SK-N-SH (cell line): ENCODE measurements at regions not wholly inside any gene's neighbourhood (a gene's known extent, or its start where the extent isn't known, plus 50 kb on each side); places are given as distances from the start of the nearest gene placed in this dataset.
"Not testable (repeated sequence)": the region's sequence is repeated elsewhere in the genome, so short reads cannot be mapped to it uniquely, and the experiment has no call there.

ENCODE experiments used
- CTCF ChIA-PET: fragments of 300-600, 350-600 bp; formaldehyde crosslinking; extraction: SDS; loops from one replicate; lab custom pipeline; 2021; lab: Yijun Ruan, JAX
- POLR2A ChIA-PET: fragments of 350-600 bp; sonication (Branson Sonifier 250); formaldehyde crosslinking; extraction: SDS; loops from one replicate; lab custom pipeline; 2020; ENCODE audit warnings: antibody characterized with exemption, inconsistent platforms; lab: Yijun Ruan, JAX
- DNase-seq: peaks from one replicate; pipeline ENCODE4 v3.0.0; 2012
- H2AFZ ChIP-seq: fragments of 200-600 bp; sonication (generic); 2 replicates; pipeline ENCODE4 v1.8.1; 2016; ENCODE audit warnings: antibody characterized with exemption, mild to moderate bottlenecking, low read depth
- H3F3A ChIP-seq: fragments of 200-600 bp; sonication (generic); replicated peaks from 2 replicates; pipeline ENCODE3; 2016; ENCODE audit warnings: antibody characterized with exemption, mild to moderate bottlenecking; ENCODE audit not compliant: insufficient read depth
- H3K27ac ChIP-seq, 2 experiments: fragments of 200-500 bp in 1 of 2; fragments of 200-600 bp in 1 of 2; sonication (Bioruptor generic) in 1 of 2; sonication (generic), shearing (Covaris generic) in 1 of 2; 2 replicates each; pipeline versions ENCODE4 v1.5.1 to v1.6.1; 2014 to 2016; ENCODE audit warnings: low read depth in 2 of 2, inconsistent platforms in 1 of 2, low read length in 1 of 2, mild to moderate bottlenecking in 1 of 2, mixed read lengths in 1 of 2
- H3K27me3 ChIP-seq: fragments of 200-600 bp; sonication (generic), shearing (Covaris generic); 2 replicates; pipeline ENCODE4 v1.6.1; 2016; ENCODE audit warnings: mixed run types; ENCODE audit not compliant: insufficient read depth
- H3K36me3 ChIP-seq, 2 experiments: fragments of 200-500 bp in 1 of 2; fragments of 200-600 bp in 1 of 2; sonication (Bioruptor generic) in 1 of 2; sonication (generic) in 1 of 2; replicated peaks in 1 of 2; 2 replicates each; pipeline versions ENCODE3 to v1.5.1; 2014 to 2016; ENCODE audit warnings: low read length in 1 of 2, mild to moderate bottlenecking in 1 of 2; ENCODE audit not compliant: insufficient read depth in 2 of 2, control insufficient read depth in 1 of 2
- H3K4me1 ChIP-seq, 2 experiments: fragments of 200-500 bp in 1 of 2; fragments of 200-600 bp in 1 of 2; sonication (Bioruptor generic) in 1 of 2; sonication (generic), shearing (Covaris generic) in 1 of 2; 2 replicates each; pipeline versions ENCODE4 v1.5.1 to v1.6.1; 2014 to 2016; ENCODE audit warnings: low read depth in 1 of 2, low read length in 1 of 2, mixed run types in 1 of 2; ENCODE audit not compliant: insufficient read depth in 2 of 2, control insufficient read depth in 1 of 2
- H3K4me2 ChIP-seq: fragments of 200-600 bp; sonication (generic), shearing (Covaris generic); 2 replicates; pipeline ENCODE4 v1.6.1; 2017; ENCODE audit warnings: mixed run types
- H3K4me3 ChIP-seq, 2 experiments: fragments of 200-500 bp in 1 of 2; fragments of 200-600 bp in 1 of 2; sonication (Bioruptor generic) in 1 of 2; sonication (generic), shearing (Covaris generic) in 1 of 2; 2 replicates each; pipeline versions ENCODE4 v1.5.1 to v1.8.1; 2014 to 2016; ENCODE audit warnings: low read depth in 2 of 2, inconsistent platforms in 1 of 2, low read length in 1 of 2, mild to moderate bottlenecking in 1 of 2, mixed read lengths in 1 of 2, moderate library complexity in 1 of 2
- H3K79me2 ChIP-seq: fragments of 200-600 bp; sonication (generic); 2 replicates; pipeline ENCODE4 v1.8.1; 2017; ENCODE audit warnings: mild to moderate bottlenecking; ENCODE audit not compliant: insufficient read depth
- H3K9ac ChIP-seq: fragments of 200-600 bp; sonication (generic); 2 replicates; pipeline ENCODE4 v1.6.1; 2017; ENCODE audit warnings: mixed run types
- H3K9me2 ChIP-seq: fragments of 200-600 bp; sonication (generic); 2 replicates; pipeline ENCODE4 v1.6.1; 2017; ENCODE audit warnings: mixed run types
- H3K9me3 ChIP-seq: fragments of 200-600 bp; sonication (generic); 2 replicates; pipeline ENCODE4 v1.6.1; 2017; ENCODE audit warnings: mixed run types, mild to moderate bottlenecking, moderate library complexity
- H4K20me1 ChIP-seq: fragments of 200-600 bp; sonication (generic); 2 replicates; pipeline ENCODE4 v1.6.1; 2017; ENCODE audit warnings: mild to moderate bottlenecking, mixed run types; ENCODE audit not compliant: insufficient read depth
- ELF1 ChIP-seq: IDR thresholded peaks from 2 replicates; pipeline ENCODE4 v1.4.0; 2012
- EZH2phosphoT487 ChIP-seq: fragments of 200-600 bp; sonication (generic); IDR thresholded peaks from 2 replicates; pipeline ENCODE4 v1.6.1; 2017; ENCODE audit warnings: low read depth, mixed run types, mild to moderate bottlenecking, antibody characterized with exemption, moderate library complexity, borderline replicate concordance
- FOSL2 ChIP-seq: IDR thresholded peaks from 2 replicates; pipeline ENCODE4 v1.4.0; 2012; ENCODE audit warnings: low read depth, mild to moderate bottlenecking, moderate library complexity, borderline replicate concordance
- FOXJ3 ChIP-seq: sonication (generic); formaldehyde crosslinking; IDR thresholded peaks from 2 replicates; pipeline ENCODE4 v1.5.1; 2020; ENCODE audit warnings: mild to moderate bottlenecking, missing genetic modification reagents
- FOXM1 ChIP-seq: IDR thresholded peaks from 2 replicates; pipeline ENCODE4 v1.4.0; 2012; ENCODE audit warnings: low read depth, mild to moderate bottlenecking
- GABPA ChIP-seq: IDR thresholded peaks from 2 replicates; pipeline ENCODE4 v1.4.0; 2012; ENCODE audit warnings: low read depth, mild to moderate bottlenecking
- GATA2 ChIP-seq: sonication (generic); formaldehyde crosslinking; IDR thresholded peaks from 2 replicates; pipeline ENCODE4 v1.5.0; 2020; ENCODE audit warnings: mild to moderate bottlenecking, missing genetic modification reagents
- JUND ChIP-seq: IDR thresholded peaks from 2 replicates; pipeline ENCODE4 v1.4.0; 2012
- MXI1 ChIP-seq: IDR thresholded peaks from 2 replicates; pipeline ENCODE4 v1.6.1; 2012; ENCODE audit warnings: mild to moderate bottlenecking, low read depth, low read length, improper control_type of control experiment
- NRF1 ChIP-seq: IDR thresholded peaks from 2 replicates; pipeline ENCODE4 v1.6.1; 2012; ENCODE audit warnings: low read depth, mild to moderate bottlenecking, low read length
- POLR2AphosphoS5 ChIP-seq: IDR thresholded peaks from 2 replicates; pipeline ENCODE4 v1.6.1; 2012; ENCODE audit warnings: low read depth, low read length
- RAD21 ChIP-seq: IDR thresholded peaks from 2 replicates; pipeline ENCODE4 v1.6.1; 2012; ENCODE audit warnings: mild to moderate bottlenecking, low read length
- RCOR1 ChIP-seq: fragments of 150-350 bp; IDR thresholded peaks from 2 replicates; pipeline ENCODE4 v1.6.1; 2017; ENCODE audit warnings: antibody characterized with exemption, low read length
- RXRA ChIP-seq: IDR thresholded peaks from 2 replicates; pipeline ENCODE4 v1.4.0; 2012; ENCODE audit warnings: low read depth, mild to moderate bottlenecking, borderline replicate concordance
- SIN3A ChIP-seq: IDR thresholded peaks from 2 replicates; pipeline ENCODE4 v1.6.1; 2012; ENCODE audit warnings: low read depth, mild to moderate bottlenecking, low read length, moderate library complexity, borderline replicate concordance
- TCF12 ChIP-seq: IDR thresholded peaks from 2 replicates; pipeline ENCODE4 v1.4.0; 2012
- USF1 ChIP-seq: IDR thresholded peaks from 2 replicates; pipeline ENCODE4 v1.4.0; 2012; ENCODE audit warnings: low read depth, borderline replicate concordance
- YY1 ChIP-seq: IDR thresholded peaks from 2 replicates; pipeline ENCODE4 v1.4.0; 2012; ENCODE audit warnings: low read depth, mild to moderate bottlenecking
- WGBS: methylation state at CpG from one replicate; pipeline ENCODE4 v1.1.6; 2017; ENCODE audit warnings: low lambda C conversion rate; 5-methylcytosine and 5-hydroxymethylcytosine counted together
- TF ChIP-seq, protein P1 (sequence below): fragments of 150-350 bp; IDR thresholded peaks from 2 replicates; pipeline ENCODE4 v1.6.1; 2017; ENCODE audit warnings: antibody characterized with exemption, low read length, low read depth, borderline replicate concordance
- TF ChIP-seq, protein P2 (sequence below): IDR thresholded peaks from 2 replicates; pipeline ENCODE4; 2012

DNA sequence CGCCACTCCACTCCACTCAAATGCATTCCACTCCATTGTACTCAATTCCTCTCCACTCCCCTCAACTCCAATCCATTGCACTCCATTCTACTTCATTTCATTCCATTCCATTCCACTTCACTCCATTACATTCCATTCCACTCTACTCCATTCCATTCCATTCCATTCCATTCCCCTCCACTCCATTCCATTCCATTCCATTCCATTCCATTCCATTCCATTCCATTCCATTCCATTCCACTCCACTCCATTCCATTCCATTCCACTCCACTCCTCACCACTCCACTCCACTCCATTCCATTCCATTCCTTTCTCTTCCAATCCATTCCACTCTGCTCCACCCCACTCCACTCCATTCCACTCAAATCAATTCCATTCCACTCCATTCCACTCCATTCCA, 1459.9 kb downstream of the TSPY10 start:
- Histone ChIP-seq H3K36me3 (no peaks in the 10 kb centered on the region), H3K27me3 (no peaks in the 10 kb centered on the region), H3K4me3 (no peak overlapping the region), H3K4me1 (no peaks in the 10 kb centered on the region), H4K20me1 (no peaks in the 10 kb centered on the region), H3K79me2 (no peaks in the 10 kb centered on the region), H3K27ac (no peak overlapping the region), H3K9ac (no peak overlapping the region), H3K9me3 (no peaks in the 10 kb centered on the region), H3K4me2 (no peak overlapping the region), H3F3A (no peaks in the 10 kb centered on the region), H3K9me2 (no peaks in the 10 kb centered on the region), H2AFZ (no peak overlapping the region)
- ChIA-PET CTCF (no interaction called here), POLR2A (no interaction called here)
- no CpG with 5 or more reads among the region's 1 CpG for WGBS
- TF ChIP-seq FOSL2, result no peak
- TF ChIP-seq YY1, result no peak
- TF ChIP-seq, protein P1, sequence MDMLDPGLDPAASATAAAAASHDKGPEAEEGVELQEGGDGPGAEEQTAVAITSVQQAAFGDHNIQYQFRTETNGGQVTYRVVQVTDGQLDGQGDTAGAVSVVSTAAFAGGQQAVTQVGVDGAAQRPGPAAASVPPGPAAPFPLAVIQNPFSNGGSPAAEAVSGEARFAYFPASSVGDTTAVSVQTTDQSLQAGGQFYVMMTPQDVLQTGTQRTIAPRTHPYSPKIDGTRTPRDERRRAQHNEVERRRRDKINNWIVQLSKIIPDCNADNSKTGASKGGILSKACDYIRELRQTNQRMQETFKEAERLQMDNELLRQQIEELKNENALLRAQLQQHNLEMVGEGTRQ, result no peak
- no peak for TF ChIP-seq MXI1
- no peak for TF ChIP-seq JUND
- TF ChIP-seq FOXM1, result no peak
- TF ChIP-seq ELF1, result no peak
- TF ChIP-seq RCOR1, result no peak
- no peak for TF ChIP-seq NRF1
- TF ChIP-seq SIN3A, result no peak
- no peak for TF ChIP-seq EZH2phosphoT487
- no peak for TF ChIP-seq POLR2AphosphoS5
- TF ChIP-seq GATA2 (CRISPR knock-in tag), result no peak
- TF ChIP-seq FOXJ3, result no peak
- no peak for TF ChIP-seq GABPA
- TF ChIP-seq RXRA, result no peak
- TF ChIP-seq, protein P2, sequence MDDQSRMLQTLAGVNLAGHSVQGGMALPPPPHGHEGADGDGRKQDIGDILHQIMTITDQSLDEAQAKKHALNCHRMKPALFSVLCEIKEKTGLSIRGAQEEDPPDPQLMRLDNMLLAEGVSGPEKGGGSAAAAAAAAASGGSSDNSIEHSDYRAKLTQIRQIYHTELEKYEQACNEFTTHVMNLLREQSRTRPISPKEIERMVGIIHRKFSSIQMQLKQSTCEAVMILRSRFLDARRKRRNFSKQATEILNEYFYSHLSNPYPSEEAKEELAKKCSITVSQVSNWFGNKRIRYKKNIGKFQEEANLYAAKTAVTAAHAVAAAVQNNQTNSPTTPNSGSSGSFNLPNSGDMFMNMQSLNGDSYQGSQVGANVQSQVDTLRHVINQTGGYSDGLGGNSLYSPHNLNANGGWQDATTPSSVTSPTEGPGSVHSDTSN, result no peak
- DNase-seq, result no peak

- TF ChIP-seq GABPA, result no peak
- TF ChIP-seq RAD21, result no peak
- no peak for TF ChIP-seq USF1
- TF ChIP-seq TCF12, result no peak
- no peak for TF ChIP-seq POLR2AphosphoS5
- Histone ChIP-seq H3K4me2 (no peak overlapping the region), H3F3A (no peaks in the 10 kb centered on the region), H3K4me1 (no peaks in the 10 kb centered on the region), H3K36me3 (no peaks in the 10 kb centered on the region), H3K9me2 (no peaks in the 10 kb centered on the region), H3K9me3 (no peaks in the 10 kb centered on the region), H3K79me2 (no peaks in the 10 kb centered on the region), H3K4me3 (no peak overlapping the region), H2AFZ (no peak overlapping the region), H3K27ac (no peak overlapping the region), H3K27me3 (no peaks in the 10 kb centered on the region), H3K9ac (no peak overlapping the region), H4K20me1 (no peaks in the 10 kb centered on the region)
- POLR2A ChIA-PET, result no interaction called here
- no peak for DNase-seq
- CTCF ChIA-PET, result no interaction called here
- WGBS, result 2% methylated on average over 1 of the region's 2 CpGs
Measured at GRCh38 chrY:10993955-10994354, 1466.3 kb downstream of the TSPY10 start.

DNA sequence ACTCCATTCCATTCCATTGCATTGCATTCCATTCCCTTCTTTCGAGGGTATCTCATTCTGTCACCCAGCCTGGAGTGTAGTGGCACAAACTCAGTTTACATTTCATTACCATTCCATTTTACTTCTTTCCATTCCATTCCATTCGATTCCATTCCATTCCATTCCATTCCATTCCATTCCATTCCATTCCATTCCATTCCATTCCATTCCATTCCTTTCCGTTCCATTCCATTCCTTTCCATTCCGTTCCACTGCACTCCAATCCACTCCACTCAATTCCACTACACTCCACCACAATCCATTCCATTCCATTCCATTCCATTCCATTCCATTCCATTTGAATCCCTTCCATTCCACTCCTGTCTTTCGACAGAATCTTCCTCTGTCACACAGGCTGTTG, 1472.0 kb downstream of the TSPY10 start:
- DNase-seq, H4K20me1 ChIP-seq, H3K4me3 ChIP-seq, H3K4me1 ChIP-seq, H3K9me3 ChIP-seq, H3K4me2 ChIP-seq, H2AFZ ChIP-seq, H3F3A ChIP-seq, H3K9ac ChIP-seq, H3K9me2 ChIP-seq, H3K27me3 ChIP-seq, POLR2A ChIA-PET, H3K27ac ChIP-seq, CTCF ChIA-PET, H3K36me3 ChIP-seq, H3K79me2 ChIP-seq: not testable (repeated sequence)
- 4% methylated on average over 4 of the region's 5 CpGs for WGBS

- H3K9me2 ChIP-seq, H3K27ac ChIP-seq, H3K9me3 ChIP-seq, H3K79me2 ChIP-seq, DNase-seq, POLR2A ChIA-PET, H3K4me3 ChIP-seq, H4K20me1 ChIP-seq, H3K4me2 ChIP-seq, CTCF ChIA-PET, H3K36me3 ChIP-seq, H2AFZ ChIP-seq, H3F3A ChIP-seq, H3K9ac ChIP-seq, H3K4me1 ChIP-seq, H3K27me3 ChIP-seq: not testable (repeated sequence)
- WGBS, result 1% methylated on average over 3 of the region's 3 CpGs
Measured at GRCh38 chrY:11014229-11014628, 1486.5 kb downstream of the TSPY10 start.
